PC-9 (cell line): ENCODE measurements at regions not wholly inside any gene's neighbourhood (a gene's known extent, or its start where the extent isn't known, plus 50 kb on each side); places are given as distances from the start of the nearest gene placed in this dataset.

ENCODE experiments used
- BruUV-seq: library from RNA; stranded (reverse); fragments of 400-500 nt; replicated peaks from 2 replicates; lab custom pipeline; 2021; lab: Mats Ljungman, UMichigan
- CTCF ChIA-PET: fragments of 300-600 bp; sonication (Branson Sonifier 250); formaldehyde crosslinking; loops from one replicate; lab custom pipeline; 2022; ENCODE audit warnings: antibody characterized with exemption; lab: Charles Lee
- POLR2A ChIA-PET: fragments of 300-600 bp; sonication (Branson Sonifier 250); formaldehyde crosslinking; loops from one replicate; lab custom pipeline; 2022; ENCODE audit warnings: antibody characterized with exemption; ENCODE audit not compliant: unreplicated experiment; lab: Charles Lee
- DNase-seq, 2 experiments: peaks; one replicate each; pipeline versions ENCODE4 v3.0.0 to v3.0.0-alpha.2; 2015 to 2022; ENCODE audit warnings: mixed read lengths in 1 of 2
- H2AFZ ChIP-seq: fragments of 200-600 bp; sonication (generic); 2 replicates; pipeline ENCODE4 v1.8.1; 2017; ENCODE audit warnings: antibody characterized with exemption
- H3F3A ChIP-seq: fragments of 200-600 bp; sonication (generic); 2 replicates; pipeline ENCODE4 v1.8.1; 2017; ENCODE audit warnings: antibody characterized with exemption, mild to moderate bottlenecking, low read depth; ENCODE audit not compliant: insufficient read depth
- H3K27ac ChIP-seq: fragments of 200-600 bp; sonication (generic); 2 replicates; pipeline ENCODE4 v1.6.1; 2016; ENCODE audit warnings: mixed run types
- H3K27me3 ChIP-seq: fragments of 200-600 bp; sonication (generic); 2 replicates; pipeline ENCODE4 v1.6.1; 2016; ENCODE audit warnings: low read depth, mixed run types; ENCODE audit not compliant: insufficient read depth
- H3K36me3 ChIP-seq: fragments of 200-600 bp; sonication (generic); 2 replicates; pipeline ENCODE4 v1.6.1; 2016; ENCODE audit warnings: low read depth, mixed run types
- H3K4me1 ChIP-seq: fragments of 200-600 bp; sonication (generic); replicated peaks from 2 replicates; pipeline ENCODE4 v1.6.1; 2016; ENCODE audit warnings: mixed run types; ENCODE audit not compliant: insufficient read depth
- H3K4me2 ChIP-seq: fragments of 200-600 bp; sonication (generic); 2 replicates; pipeline ENCODE4 v1.6.1; 2017; ENCODE audit warnings: mixed run types
- H3K4me3 ChIP-seq: fragments of 200-600 bp; sonication (generic); 2 replicates; pipeline ENCODE4 v1.6.1; 2016; ENCODE audit warnings: mixed run types
- H3K79me2 ChIP-seq: fragments of 200-600 bp; sonication (generic); 2 replicates; pipeline ENCODE4 v1.6.1; 2017; ENCODE audit warnings: low read depth, mixed run types
- H3K9me2 ChIP-seq: fragments of 200-600 bp; sonication (generic); 2 replicates; pipeline ENCODE4 v1.8.1; 2017; ENCODE audit warnings: mild to moderate bottlenecking; ENCODE audit not compliant: insufficient read depth
- H3K9me3 ChIP-seq: fragments of 200-600 bp; sonication (generic); 2 replicates; pipeline ENCODE4 v1.8.1; 2016; ENCODE audit warnings: low read depth; ENCODE audit not compliant: insufficient read depth
- H4K20me1 ChIP-seq: fragments of 200-600 bp; sonication (generic); 2 replicates; pipeline ENCODE4 v1.8.1; 2017; ENCODE audit not compliant: insufficient read depth
- CTCF ChIP-seq: fragments of 200-600 bp; sonication (generic); conservative IDR thresholded peaks from 2 replicates; pipeline ENCODE4 v1.6.1; 2017; ENCODE audit warnings: mixed run types, antibody characterized with exemption, mild to moderate bottlenecking, moderate library complexity
- EZH2 ChIP-seq: fragments of 200-600 bp; sonication (generic); IDR thresholded peaks from 2 replicates; pipeline ENCODE4 v1.8.0; 2017; ENCODE audit warnings: antibody characterized with exemption, low read depth
- intact Hi-C: fragments of 100-400 bp; cut with micrococcal nuclease; formaldehyde crosslinking; loops from one replicate; pipeline ENCODE4 v1.10.0; 2022; ENCODE audit not compliant: unreplicated experiment

- TF ChIP-seq CTCF (no peak), EZH2 (no peak)
- H3K79me2 ChIP-seq = no peaks in the 10 kb centered on the region
- no TSS peak for BruUV-seq
- H3K36me3 ChIP-seq = no peaks in the 10 kb centered on the region
- no peak overlapping the region for H3K4me3 ChIP-seq
- no peaks in the 10 kb centered on the region for H3K9me2 ChIP-seq
- no peaks in the 10 kb centered on the region for H3K27me3 ChIP-seq
- ChIA-PET POLR2A (no interaction called here), CTCF (no interaction called here)
- H3K9me3 ChIP-seq = no peaks in the 10 kb centered on the region
- H3F3A ChIP-seq = no peaks in the 10 kb centered on the region
- no peaks in the 10 kb centered on the region for H4K20me1 ChIP-seq
- no peaks in the 10 kb centered on the region for H3K4me1 ChIP-seq
- no peak for DNase-seq
- H2AFZ ChIP-seq = no peak overlapping the region
- no peak overlapping the region for H3K4me2 ChIP-seq
- no peak overlapping the region for H3K27ac ChIP-seq
- intact Hi-C loops = no loop called here
These were observed 60.1 kb upstream of the NMUR2 start for GRCh38 chr5:152465140-152465539.

GRCh38 chr5:152466085-152466745, 61.1 kb upstream of the NMUR2 start:
- no peak for DNase-seq
- no TSS peak for BruUV-seq
- Histone ChIP-seq H3K9me3 (no peaks in the 10 kb centered on the region), H3K79me2 (no peaks in the 10 kb centered on the region), H3K4me3 (no peak overlapping the region), H2AFZ (no peak overlapping the region), H3F3A (no peaks in the 10 kb centered on the region), H3K4me1 (no peaks in the 10 kb centered on the region), H3K9me2 (no peaks in the 10 kb centered on the region), H3K27me3 (no peaks in the 10 kb centered on the region), H4K20me1 (no peaks in the 10 kb centered on the region), H3K4me2 (no peak overlapping the region), H3K27ac (no peak overlapping the region), H3K36me3 (no peaks in the 10 kb centered on the region)
- intact Hi-C loops = no loop called here
- TF ChIP-seq CTCF (no peak), EZH2 (no peak)
- POLR2A ChIA-PET = no interaction called here
- CTCF ChIA-PET = no interaction called here

GRCh38 chr5:152470167-152470566, 65.1 kb upstream of the NMUR2 start:
- Histone ChIP-seq H4K20me1 (no peaks in the 10 kb centered on the region), H3K4me1 (no peaks in the 10 kb centered on the region), H3F3A (no peaks in the 10 kb centered on the region), H3K4me2 (no peak overlapping the region), H3K79me2 (no peaks in the 10 kb centered on the region), H3K27me3 (no peaks in the 10 kb centered on the region), H3K36me3 (no peaks in the 10 kb centered on the region), H3K27ac (no peak overlapping the region), H2AFZ (no peak overlapping the region), H3K9me2 (no peaks in the 10 kb centered on the region), H3K4me3 (no peak overlapping the region), H3K9me3 (no peaks in the 10 kb centered on the region)
- intact Hi-C loops = no loop called here
- POLR2A ChIA-PET = no interaction called here
- TF ChIP-seq EZH2 = no peak
- TF ChIP-seq CTCF = no peak
- BruUV-seq = no TSS peak
- CTCF ChIA-PET = no interaction called here
- no peak for DNase-seq
